HL-60 (cell line): ENCODE measurements at regions not wholly inside any gene's neighbourhood (a gene's known extent, or its start where the extent isn't known, plus 50 kb on each side); places are given as distances from the start of the nearest gene placed in this dataset.

Experiments
- DNase-seq, 2 experiments: peaks; one replicate each; pipeline ENCODE4 v3.0.0-alpha.2; 2010 to 2020; ENCODE audit warnings: low read depth in 1 of 2, low spot score in 1 of 2
- H3K27ac ChIP-seq: fragments of 250-450 bp; sonication (Bioruptor Pico); replicated peaks from 2 replicates; pipeline ENCODE4 v1.5.1; 2020; ENCODE audit warnings: mild to moderate bottlenecking, moderate library complexity
- H3K27me3 ChIP-seq: fragments of 250-450 bp; sonication (Bioruptor Pico); 2 replicates; pipeline ENCODE4 v1.5.1; 2021; ENCODE audit warnings: mild to moderate bottlenecking, moderate library complexity; ENCODE audit not compliant: insufficient read depth, poor library complexity, severe bottlenecking
- H3K4me3 ChIP-seq: replicated peaks from 2 replicates; pipeline ENCODE4 v1.5.1; 2011; ENCODE audit warnings: mild to moderate bottlenecking, control low read depth, low read length; ENCODE audit not compliant: insufficient read depth
- CTCF ChIP-seq: IDR thresholded peaks from one replicate; pipeline ENCODE4 v1.5.1; 2011; ENCODE audit warnings: low read length, control low read depth, inconsistent platforms; ENCODE audit not compliant: insufficient read depth
- GABPA ChIP-seq: IDR thresholded peaks from 2 replicates; pipeline ENCODE4 v1.6.1; 2012; ENCODE audit warnings: low read depth
- POLR2AphosphoS5 ChIP-seq: IDR thresholded peaks from 2 replicates; pipeline ENCODE4 v1.6.1; 2012; ENCODE audit warnings: low read depth
- SPI1 ChIP-seq: IDR thresholded peaks from 2 replicates; pipeline ENCODE4 v1.6.1; 2012; ENCODE audit warnings: low read depth, mild to moderate bottlenecking, borderline replicate concordance
- TF ChIP-seq, protein P1 (sequence below): IDR thresholded peaks from 2 replicates; pipeline ENCODE4 v1.6.1; 2012; ENCODE audit warnings: low read depth; ENCODE audit not compliant: insufficient replicate concordance

GRCh38 chr10:104576611-104577010, 64.5 kb upstream of the SORCS3 start:
- no peak for DNase-seq
- Histone ChIP-seq H3K27me3 (no peaks in the 10 kb centered on the region), H3K4me3 (no peak overlapping the region), H3K27ac (no peak overlapping the region)
- TF ChIP-seq, protein P1, sequence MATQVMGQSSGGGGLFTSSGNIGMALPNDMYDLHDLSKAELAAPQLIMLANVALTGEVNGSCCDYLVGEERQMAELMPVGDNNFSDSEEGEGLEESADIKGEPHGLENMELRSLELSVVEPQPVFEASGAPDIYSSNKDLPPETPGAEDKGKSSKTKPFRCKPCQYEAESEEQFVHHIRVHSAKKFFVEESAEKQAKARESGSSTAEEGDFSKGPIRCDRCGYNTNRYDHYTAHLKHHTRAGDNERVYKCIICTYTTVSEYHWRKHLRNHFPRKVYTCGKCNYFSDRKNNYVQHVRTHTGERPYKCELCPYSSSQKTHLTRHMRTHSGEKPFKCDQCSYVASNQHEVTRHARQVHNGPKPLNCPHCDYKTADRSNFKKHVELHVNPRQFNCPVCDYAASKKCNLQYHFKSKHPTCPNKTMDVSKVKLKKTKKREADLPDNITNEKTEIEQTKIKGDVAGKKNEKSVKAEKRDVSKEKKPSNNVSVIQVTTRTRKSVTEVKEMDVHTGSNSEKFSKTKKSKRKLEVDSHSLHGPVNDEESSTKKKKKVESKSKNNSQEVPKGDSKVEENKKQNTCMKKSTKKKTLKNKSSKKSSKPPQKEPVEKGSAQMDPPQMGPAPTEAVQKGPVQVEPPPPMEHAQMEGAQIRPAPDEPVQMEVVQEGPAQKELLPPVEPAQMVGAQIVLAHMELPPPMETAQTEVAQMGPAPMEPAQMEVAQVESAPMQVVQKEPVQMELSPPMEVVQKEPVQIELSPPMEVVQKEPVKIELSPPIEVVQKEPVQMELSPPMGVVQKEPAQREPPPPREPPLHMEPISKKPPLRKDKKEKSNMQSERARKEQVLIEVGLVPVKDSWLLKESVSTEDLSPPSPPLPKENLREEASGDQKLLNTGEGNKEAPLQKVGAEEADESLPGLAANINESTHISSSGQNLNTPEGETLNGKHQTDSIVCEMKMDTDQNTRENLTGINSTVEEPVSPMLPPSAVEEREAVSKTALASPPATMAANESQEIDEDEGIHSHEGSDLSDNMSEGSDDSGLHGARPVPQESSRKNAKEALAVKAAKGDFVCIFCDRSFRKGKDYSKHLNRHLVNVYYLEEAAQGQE, result no peak
- TF ChIP-seq SPI1, result no peak
- no peak for TF ChIP-seq POLR2AphosphoS5
- no peak for TF ChIP-seq CTCF
- no peak for TF ChIP-seq GABPA

GRCh38 chr10:104577163-104577562, 63.9 kb upstream of the SORCS3 start:
- TF ChIP-seq SPI1, result no peak
- no peak for TF ChIP-seq GABPA
- TF ChIP-seq POLR2AphosphoS5, result no peak
- no peak for DNase-seq
- no peak overlapping the region for H3K27ac ChIP-seq

GRCh38 chr10:104577861-104578521, 63.1 kb upstream of the SORCS3 start:
- H3K4me3 ChIP-seq, result no peak overlapping the region
- no peak overlapping the region for H3K27ac ChIP-seq
- DNase-seq, result no peak
- TF ChIP-seq CTCF (no peak), POLR2AphosphoS5 (no peak), SPI1 (no peak), GABPA (no peak)
- TF ChIP-seq, protein P1, result no peak
- H3K27me3 ChIP-seq, result no peaks in the 10 kb centered on the region

More at GRCh38 chr10:104577163-104577562, 63.9 kb upstream of the SORCS3 start:
- Histone ChIP-seq H3K27me3 (no peaks in the 10 kb centered on the region), H3K4me3 (no peak overlapping the region)

GRCh38 chr10:104578671-104579070, 62.4 kb upstream of the SORCS3 start:
- TF ChIP-seq GABPA (no peak), CTCF (no peak), POLR2AphosphoS5 (no peak), SPI1 (no peak)
- TF ChIP-seq, protein P1, result no peak
- H3K27me3 ChIP-seq, result no peaks in the 10 kb centered on the region
- H3K27ac ChIP-seq, result no peak overlapping the region
- no peak for DNase-seq
- H3K4me3 ChIP-seq, result no peak overlapping the region
